GM12878 (cell line): ENCODE measurements at regions not wholly inside any gene's neighbourhood (a gene's known extent, or its start where the extent isn't known, plus 50 kb on each side); places are given as distances from the start of the nearest gene placed in this dataset.

Source experiments
- CHD1 ChIP-seq: IDR thresholded peaks from 2 replicates; pipeline ENCODE4 v1.6.1; 2012; ENCODE audit warnings: low read depth, low read length, improper control_type of control experiment
- E4F1 ChIP-seq: fragments of 450-650 bp; IDR thresholded peaks from 2 replicates; pipeline ENCODE4 v1.6.1; 2018; ENCODE audit warnings: borderline replicate concordance, mild to moderate bottlenecking; ENCODE audit not compliant: partially characterized antibody
- JUND ChIP-seq: IDR thresholded peaks from 2 replicates; pipeline ENCODE4 v1.6.1; 2012; ENCODE audit warnings: low read depth, mild to moderate bottlenecking, low read length, improper control_type of control experiment, moderate library complexity
- KDM1A ChIP-seq: fragments of 200-600 bp; sonication (generic); IDR thresholded peaks from 2 replicates; pipeline ENCODE4 v1.6.1; 2016; ENCODE audit warnings: borderline replicate concordance
- REST ChIP-seq: IDR thresholded peaks from 2 replicates; pipeline ENCODE4 v1.6.1; 2012; ENCODE audit warnings: mild to moderate bottlenecking, low read depth, low read length
- TF ChIP-seq, protein P1 (sequence below), 3 experiments: IDR thresholded peaks in 2 of 3; conservative IDR thresholded peaks in 1 of 3; 2 replicates each; pipeline ENCODE4 v1.5.1; 2011; ENCODE audit warnings: low read depth in 3 of 3, low read length in 3 of 3, mild to moderate bottlenecking in 3 of 3, control low read depth in 2 of 3, moderate library complexity in 2 of 3, inconsistent platforms in 1 of 3, mixed read lengths in 1 of 3; ENCODE audit not compliant: control insufficient read depth in 2 of 3, insufficient read depth in 1 of 3; ENCODE audit errors: extremely low read depth in 1 of 3

- TF ChIP-seq CHD1 (no peak), REST (no peak), KDM1A (no peak), E4F1 (no peak), JUND (no peak)
- TF ChIP-seq, protein P1, sequence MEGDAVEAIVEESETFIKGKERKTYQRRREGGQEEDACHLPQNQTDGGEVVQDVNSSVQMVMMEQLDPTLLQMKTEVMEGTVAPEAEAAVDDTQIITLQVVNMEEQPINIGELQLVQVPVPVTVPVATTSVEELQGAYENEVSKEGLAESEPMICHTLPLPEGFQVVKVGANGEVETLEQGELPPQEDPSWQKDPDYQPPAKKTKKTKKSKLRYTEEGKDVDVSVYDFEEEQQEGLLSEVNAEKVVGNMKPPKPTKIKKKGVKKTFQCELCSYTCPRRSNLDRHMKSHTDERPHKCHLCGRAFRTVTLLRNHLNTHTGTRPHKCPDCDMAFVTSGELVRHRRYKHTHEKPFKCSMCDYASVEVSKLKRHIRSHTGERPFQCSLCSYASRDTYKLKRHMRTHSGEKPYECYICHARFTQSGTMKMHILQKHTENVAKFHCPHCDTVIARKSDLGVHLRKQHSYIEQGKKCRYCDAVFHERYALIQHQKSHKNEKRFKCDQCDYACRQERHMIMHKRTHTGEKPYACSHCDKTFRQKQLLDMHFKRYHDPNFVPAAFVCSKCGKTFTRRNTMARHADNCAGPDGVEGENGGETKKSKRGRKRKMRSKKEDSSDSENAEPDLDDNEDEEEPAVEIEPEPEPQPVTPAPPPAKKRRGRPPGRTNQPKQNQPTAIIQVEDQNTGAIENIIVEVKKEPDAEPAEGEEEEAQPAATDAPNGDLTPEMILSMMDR (IDR thresholded peaks at IDR 0.05 in 2 of 3, conservative IDR thresholded peaks at IDR 0.05 in 1 of 3; ENCODE audit: control insufficient read depth in 2 of 3, extremely low read depth in 1 of 3, insufficient read depth in 1 of 3, low read depth in 3 of 3, low read length in 3 of 3): no peak
These were observed 113.0 kb upstream of the SLC10A2 start for GRCh38 chr13:103178986-103179943.
